Mononuclear cell (primary cell): ENCODE measurements at regions not wholly inside any gene's neighbourhood (a gene's known extent, or its start where the extent isn't known, plus 50 kb on each side); places are given as distances from the start of the nearest gene placed in this dataset.
"Not testable (repeated sequence)": the region's sequence is repeated elsewhere in the genome, so short reads cannot be mapped to it uniquely, and the experiment has no call there.

Experiments used
- H3K27me3 ChIP-seq: 2 replicates; pipeline ENCODE4 v1.6.0; 2011; ENCODE audit warnings: low read length, control low read depth; ENCODE audit not compliant: insufficient read depth
- H3K4me1 ChIP-seq: 2 replicates; pipeline ENCODE4 v1.5.1; 2011; ENCODE audit warnings: mild to moderate bottlenecking, low read length, control low read depth; ENCODE audit not compliant: insufficient read depth
- H3K4me3 ChIP-seq: 2 replicates; pipeline ENCODE4 v1.5.1; 2011; ENCODE audit warnings: mild to moderate bottlenecking, low read length, moderate library complexity
- H3K9me3 ChIP-seq: 2 replicates; pipeline ENCODE4 v1.5.1; 2011; ENCODE audit warnings: low read depth, mild to moderate bottlenecking, control low read depth, low read length

DNA sequence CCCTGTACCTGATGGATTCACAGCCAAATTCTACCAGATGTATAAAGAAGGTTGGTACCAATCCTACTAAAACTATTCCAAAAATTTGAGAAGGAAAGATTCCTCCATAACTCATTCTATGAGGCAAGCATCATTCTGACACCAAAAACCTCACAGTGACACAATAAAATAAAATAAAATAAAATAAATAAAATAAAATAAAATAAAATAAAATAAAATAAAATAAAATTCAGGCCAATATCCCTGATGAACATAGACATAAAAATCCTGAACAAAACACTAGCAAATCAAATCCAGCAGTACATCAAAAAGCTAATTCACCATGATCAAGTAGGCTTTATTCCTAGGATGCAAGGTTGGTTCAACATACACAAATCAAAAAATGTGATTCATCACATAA, 108.1 kb downstream of the PROX1 start:
- not testable (repeated sequence) for H3K4me3 ChIP-seq, H3K4me1 ChIP-seq, H3K9me3 ChIP-seq, H3K27me3 ChIP-seq

GRCh38 chr1:214101246-214101645, 113.5 kb downstream of the PROX1 start:
- Histone ChIP-seq H3K4me3 (no peak overlapping the region), H3K27me3 (no peaks in the 10 kb centered on the region), H3K4me1 (no peaks in the 10 kb centered on the region), H3K9me3 (no peaks in the 10 kb centered on the region)

DNA sequence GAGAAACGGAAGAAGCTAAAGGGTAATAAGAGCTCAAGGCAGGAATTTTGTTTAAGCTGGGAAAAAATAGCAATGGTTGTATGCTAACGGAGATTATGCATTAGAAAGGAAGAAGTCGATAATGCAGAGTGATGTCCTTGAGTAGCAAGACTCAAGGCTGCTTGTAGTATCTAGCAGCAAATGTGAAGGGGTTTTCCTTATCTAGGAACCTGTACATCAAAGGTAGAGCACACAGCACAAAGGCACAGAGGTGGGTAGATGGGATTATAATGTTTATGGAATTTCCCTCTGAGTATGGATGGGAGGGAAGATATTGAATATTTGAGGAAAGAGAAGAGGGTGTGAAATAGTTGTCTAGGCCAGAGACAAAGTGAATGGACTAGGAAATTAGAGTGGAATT, 114.1 kb downstream of the PROX1 start:
- no peak overlapping the region for H3K4me3 ChIP-seq
- H3K4me1 ChIP-seq: no peaks in the 10 kb centered on the region
- no peaks in the 10 kb centered on the region for H3K27me3 ChIP-seq
- H3K9me3 ChIP-seq: no peaks in the 10 kb centered on the region

- H3K4me1 ChIP-seq: no peaks in the 10 kb centered on the region
- H3K27me3 ChIP-seq: no peaks in the 10 kb centered on the region
- no peak overlapping the region for H3K4me3 ChIP-seq
- no peaks in the 10 kb centered on the region for H3K9me3 ChIP-seq
Measured at GRCh38 chr1:214102907-214103306, 115.1 kb downstream of the PROX1 start.

DNA sequence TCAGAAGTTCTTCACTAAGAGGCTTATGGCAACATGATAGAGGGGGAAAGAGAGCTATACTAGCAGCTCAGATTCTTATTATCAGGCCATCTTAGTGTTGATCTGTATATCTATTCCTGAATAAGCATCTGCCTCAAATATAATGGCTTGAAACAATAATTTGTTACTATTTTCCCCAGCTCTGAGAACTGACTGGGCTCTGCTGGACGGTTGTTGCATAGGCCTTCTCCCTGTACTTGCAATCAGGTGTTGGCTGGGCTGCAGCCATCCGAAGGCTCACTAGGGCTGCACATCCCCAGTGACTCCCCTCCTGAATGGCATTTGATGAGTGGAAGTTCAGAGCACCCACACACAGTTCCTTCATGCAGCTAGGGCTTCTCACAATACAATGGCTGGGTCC, 116.0 kb downstream of the PROX1 start:
- no peak overlapping the region for H3K4me3 ChIP-seq
- H3K27me3 ChIP-seq: no peaks in the 10 kb centered on the region
- no peaks in the 10 kb centered on the region for H3K4me1 ChIP-seq
- H3K9me3 ChIP-seq: no peaks in the 10 kb centered on the region

DNA sequence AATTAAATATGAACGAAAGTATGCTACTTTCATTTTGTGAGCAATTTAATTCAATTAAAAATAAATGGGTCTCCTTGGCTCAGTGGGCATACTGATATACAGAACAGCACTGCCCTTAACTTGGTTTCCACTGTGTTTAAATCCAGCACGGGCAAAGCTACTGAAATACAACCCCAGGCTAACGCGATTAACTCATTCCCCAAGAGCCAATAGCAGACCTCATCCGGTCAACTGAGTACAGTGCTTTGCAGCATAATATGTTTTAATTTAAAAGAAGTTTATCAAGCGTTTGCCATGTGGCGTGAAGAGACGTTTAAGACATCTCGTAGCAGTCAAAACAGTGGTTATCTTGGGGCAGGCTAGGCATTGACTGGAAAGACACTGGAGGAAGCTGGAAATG, 118.6 kb downstream of the PROX1 start:
- Histone ChIP-seq H3K27me3 (no peaks in the 10 kb centered on the region), H3K4me3 (no peak overlapping the region), H3K9me3 (no peaks in the 10 kb centered on the region), H3K4me1 (no peaks in the 10 kb centered on the region)

DNA sequence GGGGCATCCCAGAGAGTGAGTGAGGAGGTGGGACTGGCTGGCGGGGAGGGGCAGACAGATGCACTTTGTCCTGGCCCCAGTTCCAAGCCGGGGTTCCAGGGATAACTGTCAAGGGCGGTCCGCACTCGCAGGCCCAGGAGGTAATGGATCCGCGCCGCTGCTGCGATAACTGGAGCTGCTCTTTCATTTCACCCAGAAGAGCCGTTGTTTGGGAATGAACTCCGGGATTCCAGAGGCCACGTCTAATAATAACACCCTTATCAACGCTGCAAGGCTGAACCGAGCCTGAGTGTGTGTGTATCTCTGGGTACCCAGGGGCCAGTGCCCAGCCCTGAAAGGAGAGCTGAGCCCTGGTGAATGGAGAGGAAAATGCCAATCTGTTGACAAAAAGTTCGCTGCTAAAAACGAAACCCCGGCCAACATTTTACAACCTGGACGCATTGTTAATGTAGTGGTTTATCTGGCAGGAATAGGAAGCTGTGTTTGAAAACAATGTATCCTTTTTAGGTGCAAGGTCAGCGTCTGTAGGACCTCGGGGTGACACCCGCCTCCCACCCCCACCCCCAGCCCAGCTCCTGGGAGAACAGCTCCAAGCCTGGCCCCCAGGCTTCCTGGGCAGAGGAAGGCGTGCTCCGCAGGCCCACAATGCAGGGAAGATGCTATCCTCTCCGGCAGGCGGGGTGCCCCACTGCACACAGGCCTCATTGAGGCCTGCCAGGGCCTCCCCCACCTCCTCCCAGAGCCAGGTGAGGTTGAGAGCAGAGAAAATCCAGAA, 119.7 kb downstream of the PROX1 start:
- Histone ChIP-seq H3K4me3 (no peak overlapping the region), H3K4me1 (no peaks in the 10 kb centered on the region), H3K27me3 (no peaks in the 10 kb centered on the region), H3K9me3 (no peaks in the 10 kb centered on the region)

GRCh38 chr1:214108097-214108446, 120.3 kb downstream of the PROX1 start:
- no peaks in the 10 kb centered on the region for H3K4me1 ChIP-seq
- no peaks in the 10 kb centered on the region for H3K27me3 ChIP-seq
- no peak overlapping the region for H3K4me3 ChIP-seq
- H3K9me3 ChIP-seq: no peaks in the 10 kb centered on the region

DNA sequence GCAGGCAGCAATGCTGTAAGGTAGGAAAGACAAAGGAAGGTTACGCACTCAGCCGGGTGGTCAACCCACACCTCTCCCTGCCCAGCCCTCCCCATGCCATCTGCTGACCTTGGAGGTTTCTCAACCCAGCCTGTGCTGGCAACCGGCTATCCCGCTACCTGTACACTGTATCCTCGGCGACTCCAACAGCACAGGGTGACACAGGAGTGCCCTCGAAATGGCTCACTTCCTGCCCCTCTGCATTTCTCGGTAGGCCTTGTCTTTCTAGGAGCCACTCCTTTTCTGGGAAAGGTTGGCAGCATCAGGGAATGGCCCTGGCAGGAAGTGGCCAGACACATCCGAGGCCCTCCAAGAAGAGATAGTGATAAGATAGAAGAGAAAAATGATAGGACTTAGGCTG, 124.0 kb downstream of the PROX1 start:
- no peak overlapping the region for H3K4me3 ChIP-seq
- no peaks in the 10 kb centered on the region for H3K4me1 ChIP-seq
- no peaks in the 10 kb centered on the region for H3K9me3 ChIP-seq
- H3K27me3 ChIP-seq: no peaks in the 10 kb centered on the region

DNA sequence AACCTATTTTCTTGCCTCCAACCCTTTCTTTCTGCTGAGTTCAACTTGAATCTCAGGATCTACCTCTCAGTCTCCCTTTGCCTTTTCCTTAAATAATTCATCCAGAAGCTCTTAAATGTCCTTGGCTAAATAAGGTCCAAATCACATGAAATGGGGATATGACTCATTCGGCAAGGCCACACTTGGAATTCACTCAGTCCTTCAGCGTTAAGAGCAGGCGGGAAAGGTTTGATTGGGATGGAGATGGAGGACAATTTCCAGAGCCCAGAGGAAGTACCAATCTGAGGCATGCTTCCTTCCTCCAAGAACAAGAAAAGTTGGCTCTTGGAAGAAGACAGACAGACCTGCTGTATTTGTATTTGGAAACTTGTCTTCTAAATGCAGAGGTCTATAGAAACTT, 128.5 kb downstream of the PROX1 start:
- Histone ChIP-seq H3K27me3 (no peaks in the 10 kb centered on the region), H3K4me1 (no peaks in the 10 kb centered on the region), H3K9me3 (peaks cover 8% of the 10 kb centered on the region), H3K4me3 (no peak overlapping the region)

GRCh38 chr1:214117780-214118179, 130.0 kb downstream of the PROX1 start:
- H3K27me3 ChIP-seq: no peaks in the 10 kb centered on the region

DNA sequence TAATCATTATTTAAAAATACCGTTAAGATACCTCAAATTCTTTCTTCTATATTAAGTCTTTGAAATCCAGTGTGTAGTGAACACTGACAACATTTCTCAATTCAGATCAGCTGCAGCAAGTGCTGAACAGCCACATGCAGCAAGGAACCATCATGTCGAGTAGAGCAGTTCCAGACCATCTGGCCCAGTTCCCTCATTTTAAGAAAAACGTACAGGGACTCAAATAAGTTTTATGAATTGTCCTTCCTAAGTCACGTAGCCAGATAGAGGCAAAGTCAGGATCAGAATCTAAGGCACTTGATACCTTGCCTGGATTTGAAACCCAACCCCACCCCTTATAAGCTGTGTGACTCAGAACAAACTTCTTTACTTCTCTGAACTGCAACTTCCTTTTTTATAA, 132.4 kb downstream of the PROX1 start:
- Histone ChIP-seq H3K4me3 (no peak overlapping the region), H3K4me1 (no peaks in the 10 kb centered on the region), H3K27me3 (no peaks in the 10 kb centered on the region), H3K9me3 (peaks cover 8% of the 10 kb centered on the region)

More at GRCh38 chr1:214117780-214118179, 130.0 kb downstream of the PROX1 start:
- Histone ChIP-seq H3K9me3 (peaks cover 8% of the 10 kb centered on the region), H3K4me3 (no peak overlapping the region), H3K4me1 (no peaks in the 10 kb centered on the region)

GRCh38 chr1:214120951-214121350, 133.2 kb downstream of the PROX1 start:
- Histone ChIP-seq H3K9me3 (peaks cover 8% of the 10 kb centered on the region), H3K27me3 (no peaks in the 10 kb centered on the region), H3K4me1 (no peaks in the 10 kb centered on the region), H3K4me3 (no peak overlapping the region)

- Histone ChIP-seq H3K27me3 (no peaks in the 10 kb centered on the region), H3K4me3 (no peak overlapping the region), H3K4me1 (no peaks in the 10 kb centered on the region), H3K9me3 (peaks cover 8% of the 10 kb centered on the region)
Measured at GRCh38 chr1:214122110-214122509, 134.3 kb downstream of the PROX1 start.

- Histone ChIP-seq H3K27me3 (no peaks in the 10 kb centered on the region), H3K4me1 (no peaks in the 10 kb centered on the region), H3K4me3 (no peak overlapping the region), H3K9me3 (peaks cover under 1% of the 10 kb centered on the region)
Measured at GRCh38 chr1:214123061-214123784, 135.4 kb downstream of the PROX1 start.

DNA sequence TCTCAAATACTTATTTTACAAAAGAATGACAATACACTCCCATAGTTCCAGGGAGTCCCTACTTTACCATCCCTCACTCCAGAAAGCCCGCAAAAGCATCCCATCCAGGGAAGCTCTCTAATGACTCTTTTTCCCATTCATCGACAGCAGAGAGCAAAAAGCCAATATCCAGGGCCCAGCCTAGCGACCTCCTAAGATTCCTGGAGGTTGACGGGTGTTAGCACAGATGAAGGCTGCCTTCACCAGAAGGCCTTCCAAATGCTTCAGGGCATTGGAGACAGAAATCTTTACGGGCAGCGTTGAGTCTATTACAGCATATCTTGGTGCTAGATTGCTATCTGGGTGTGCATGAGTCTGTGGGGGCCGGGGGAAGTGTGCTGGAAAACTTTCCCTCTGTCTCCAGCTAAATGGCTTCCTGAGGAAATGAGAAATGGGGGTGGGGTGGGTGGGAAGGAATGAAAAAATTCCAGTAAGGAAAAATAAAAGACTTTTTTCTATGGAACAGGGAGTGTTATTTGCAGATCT, 136.6 kb downstream of the PROX1 start:
- H3K27me3 ChIP-seq: no peaks in the 10 kb centered on the region
- no peaks in the 10 kb centered on the region for H3K9me3 ChIP-seq
- no peaks in the 10 kb centered on the region for H3K4me1 ChIP-seq
- no peak overlapping the region for H3K4me3 ChIP-seq
